ENCODE measurements at regions not wholly inside any gene's neighbourhood (a gene's known extent, or its start where the extent isn't known, plus 50 kb on each side); places are given as distances from the start of the nearest gene placed in this dataset.

DNA sequence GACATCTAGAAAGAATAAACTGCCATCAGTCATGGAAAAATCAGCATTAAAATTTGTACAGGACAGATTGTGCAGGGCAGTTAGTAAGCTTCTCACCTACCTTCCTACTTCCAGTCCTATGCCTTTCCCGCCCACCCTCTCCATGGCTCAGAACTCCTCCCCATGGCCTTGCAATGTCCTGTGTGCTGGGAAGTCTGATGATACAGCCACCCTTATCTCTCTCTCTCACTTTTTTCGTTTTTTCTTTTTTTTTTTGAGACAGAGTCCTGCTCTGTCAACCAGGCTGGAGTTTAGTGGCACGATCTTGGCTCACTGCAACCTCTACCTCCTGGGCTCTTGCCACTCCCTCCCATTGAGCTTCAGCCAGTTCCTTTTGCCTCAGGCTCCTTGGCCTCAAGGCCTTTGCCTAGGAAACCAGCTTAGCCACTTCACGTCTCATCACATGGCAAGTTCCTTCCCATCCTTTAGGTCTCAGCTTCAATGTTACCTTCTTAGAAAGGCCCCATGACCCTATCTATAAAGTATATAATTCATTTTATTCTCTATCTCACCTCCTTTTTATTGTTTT, 259.7 kb downstream of the NKX6-1 start:
- no peak for TF ChIP-seq TAF1 (IDR thresholded peaks at IDR 0.05; ENCODE audit: borderline replicate concordance, insufficient read depth, low read length)
- TF ChIP-seq, protein P1, sequence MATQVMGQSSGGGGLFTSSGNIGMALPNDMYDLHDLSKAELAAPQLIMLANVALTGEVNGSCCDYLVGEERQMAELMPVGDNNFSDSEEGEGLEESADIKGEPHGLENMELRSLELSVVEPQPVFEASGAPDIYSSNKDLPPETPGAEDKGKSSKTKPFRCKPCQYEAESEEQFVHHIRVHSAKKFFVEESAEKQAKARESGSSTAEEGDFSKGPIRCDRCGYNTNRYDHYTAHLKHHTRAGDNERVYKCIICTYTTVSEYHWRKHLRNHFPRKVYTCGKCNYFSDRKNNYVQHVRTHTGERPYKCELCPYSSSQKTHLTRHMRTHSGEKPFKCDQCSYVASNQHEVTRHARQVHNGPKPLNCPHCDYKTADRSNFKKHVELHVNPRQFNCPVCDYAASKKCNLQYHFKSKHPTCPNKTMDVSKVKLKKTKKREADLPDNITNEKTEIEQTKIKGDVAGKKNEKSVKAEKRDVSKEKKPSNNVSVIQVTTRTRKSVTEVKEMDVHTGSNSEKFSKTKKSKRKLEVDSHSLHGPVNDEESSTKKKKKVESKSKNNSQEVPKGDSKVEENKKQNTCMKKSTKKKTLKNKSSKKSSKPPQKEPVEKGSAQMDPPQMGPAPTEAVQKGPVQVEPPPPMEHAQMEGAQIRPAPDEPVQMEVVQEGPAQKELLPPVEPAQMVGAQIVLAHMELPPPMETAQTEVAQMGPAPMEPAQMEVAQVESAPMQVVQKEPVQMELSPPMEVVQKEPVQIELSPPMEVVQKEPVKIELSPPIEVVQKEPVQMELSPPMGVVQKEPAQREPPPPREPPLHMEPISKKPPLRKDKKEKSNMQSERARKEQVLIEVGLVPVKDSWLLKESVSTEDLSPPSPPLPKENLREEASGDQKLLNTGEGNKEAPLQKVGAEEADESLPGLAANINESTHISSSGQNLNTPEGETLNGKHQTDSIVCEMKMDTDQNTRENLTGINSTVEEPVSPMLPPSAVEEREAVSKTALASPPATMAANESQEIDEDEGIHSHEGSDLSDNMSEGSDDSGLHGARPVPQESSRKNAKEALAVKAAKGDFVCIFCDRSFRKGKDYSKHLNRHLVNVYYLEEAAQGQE (IDR thresholded peaks at IDR 0.05; ENCODE audit: insufficient read depth in 1 of 2, low read depth in 2 of 2, low read length in 2 of 2) = no peak

Data from PFSK-1 (cell line).